GM21576 (cell line): ENCODE measurements at regions not wholly inside any gene's neighbourhood (a gene's known extent, or its start where the extent isn't known, plus 50 kb on each side); places are given as distances from the start of the nearest gene placed in this dataset.
"Not testable (repeated sequence)": the region's sequence is repeated elsewhere in the genome, so short reads cannot be mapped to it uniquely, and the experiment has no call there.

Experiments
- ATAC-seq: cut with Tn5 transposase; IDR thresholded peaks from one replicate; pipeline ENCODE4 v1.9.1; 2021; ENCODE audit warnings: mild to moderate bottlenecking, moderate library complexity; ENCODE audit not compliant: unreplicated experiment

GRCh38 chr10:76621886-76622620, 1015.6 kb downstream of the KCNMA1 start:
- no peak for ATAC-seq

- ATAC-seq = no peak
Measured at GRCh38 chr10:76618641-76619040, 1019.0 kb downstream of the KCNMA1 start.

GRCh38 chr10:76618171-76618570, 1019.4 kb downstream of the KCNMA1 start:
- ATAC-seq = no peak

- ATAC-seq = not testable (repeated sequence)
Measured at GRCh38 chr10:76616666-76617065, 1020.9 kb downstream of the KCNMA1 start.

GRCh38 chr10:76615049-76615448, 1022.6 kb downstream of the KCNMA1 start:
- no peak for ATAC-seq
